GM21619 (cell line): ENCODE measurements at regions not wholly inside any gene's neighbourhood (a gene's known extent, or its start where the extent isn't known, plus 50 kb on each side); places are given as distances from the start of the nearest gene placed in this dataset.

ENCODE experiments used
- ATAC-seq: cut with Tn5 transposase; IDR thresholded peaks from one replicate; pipeline ENCODE4 v1.9.1; 2021; ENCODE audit not compliant: unreplicated experiment

GRCh38 chr19:32255536-32256295 lies 89.7 kb upstream of the ZNF507 start:
- no peak for ATAC-seq

- ATAC-seq: no peak
Measured at GRCh38 chr19:32256341-32256975, 89.0 kb upstream of the ZNF507 start.

- ATAC-seq: no peak
Measured at GRCh38 chr19:32257326-32258073, 87.9 kb upstream of the ZNF507 start.

DNA sequence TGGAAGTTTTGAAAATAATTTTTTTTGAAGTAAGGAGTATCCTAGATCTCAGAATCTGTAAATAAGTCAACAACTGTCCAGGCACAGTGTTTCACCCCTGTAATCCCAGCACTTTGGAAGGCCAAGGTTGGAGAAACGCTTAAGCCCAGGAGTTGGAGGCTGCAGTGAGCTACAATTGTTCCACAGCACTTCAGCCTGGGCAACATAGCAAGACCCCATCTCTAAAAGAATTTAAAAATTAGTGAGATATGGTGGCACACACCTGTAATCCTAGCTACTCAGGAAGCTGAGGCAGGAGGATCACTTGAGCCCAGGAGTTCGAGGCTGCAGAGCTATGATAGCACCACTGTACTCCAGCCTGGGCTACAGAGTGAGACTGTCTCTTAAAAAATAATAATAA lies 87.2 kb upstream of the ZNF507 start:
- no peak for ATAC-seq

DNA sequence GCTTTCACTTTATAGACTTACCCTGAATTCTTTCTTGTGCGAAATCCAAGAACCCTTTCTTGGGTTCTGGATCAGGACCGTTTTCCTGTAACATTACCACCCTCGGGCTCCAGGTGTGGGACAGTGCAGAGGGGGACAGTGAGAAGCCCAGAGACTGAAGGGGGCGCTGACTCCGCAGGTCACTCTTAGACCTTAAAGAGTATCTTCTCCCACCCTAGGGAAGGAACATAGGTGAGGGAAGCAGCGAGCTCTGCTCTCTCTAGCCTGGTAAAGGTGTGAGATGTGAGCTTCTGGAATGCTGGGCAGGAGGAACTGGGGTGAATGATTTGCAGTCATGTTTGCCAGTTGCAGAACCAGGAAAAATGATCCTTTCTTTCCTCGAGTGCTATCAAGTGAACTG lies 80.8 kb upstream of the ZNF507 start:
- no peak for ATAC-seq

DNA sequence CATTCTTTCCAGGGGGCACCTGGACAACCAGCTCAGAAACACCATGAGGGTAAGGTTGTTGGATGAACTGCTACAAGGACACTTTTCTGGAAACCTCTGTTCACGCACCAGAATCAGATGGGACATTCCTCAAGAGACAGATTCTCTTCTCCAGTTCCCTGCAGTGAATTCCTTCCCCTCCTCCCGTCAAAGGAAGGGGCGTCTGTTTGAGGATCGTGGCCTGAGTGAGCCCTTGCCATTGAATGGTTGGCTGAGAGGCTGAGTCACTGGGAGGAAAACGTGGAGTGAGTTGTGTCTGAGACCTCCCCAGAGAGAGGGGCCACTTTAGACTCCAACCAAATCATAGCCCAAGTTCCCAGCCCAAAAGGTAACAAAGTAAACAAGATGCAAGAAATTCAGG lies 79.4 kb upstream of the ZNF507 start:
- no peak for ATAC-seq

DNA sequence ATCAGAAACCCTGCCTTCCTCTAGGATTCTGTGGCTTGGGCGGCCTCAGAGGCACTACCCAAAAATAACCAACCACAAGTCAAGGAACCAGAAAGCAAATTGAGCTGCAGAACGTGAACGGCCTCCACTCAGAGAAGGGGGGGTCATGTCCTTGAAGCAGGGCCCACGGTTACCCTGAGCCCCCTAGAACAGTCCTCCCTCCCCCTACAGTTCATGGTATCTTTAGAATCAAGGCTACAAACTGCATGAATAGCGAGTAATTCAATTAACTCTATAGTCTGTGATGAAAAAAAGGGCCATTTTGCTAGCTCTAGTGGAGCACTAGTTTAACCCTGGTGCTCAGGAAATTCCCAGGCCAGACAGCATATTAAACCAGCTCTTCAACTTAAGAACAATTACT lies 79.0 kb upstream of the ZNF507 start:
- no peak for ATAC-seq

DNA sequence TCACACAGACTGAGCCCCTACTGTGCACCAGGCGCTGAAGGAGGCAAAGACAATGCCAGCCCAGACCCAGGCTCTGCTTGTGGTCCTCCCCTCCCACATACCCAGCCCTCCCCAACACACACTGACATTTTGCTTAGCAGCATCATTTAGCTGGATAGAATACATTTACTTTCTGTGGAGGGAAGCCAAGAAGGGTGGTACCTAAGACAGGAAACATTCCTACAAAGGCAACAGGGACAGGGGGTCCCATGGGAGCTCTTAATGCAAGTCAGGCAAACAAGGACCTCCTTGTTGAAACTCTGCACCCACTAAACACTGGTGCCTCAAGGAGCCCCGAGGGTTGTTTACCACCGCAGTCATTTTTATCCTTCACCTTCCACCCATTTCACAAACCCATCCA lies 77.0 kb upstream of the ZNF507 start:
- no peak for ATAC-seq

DNA sequence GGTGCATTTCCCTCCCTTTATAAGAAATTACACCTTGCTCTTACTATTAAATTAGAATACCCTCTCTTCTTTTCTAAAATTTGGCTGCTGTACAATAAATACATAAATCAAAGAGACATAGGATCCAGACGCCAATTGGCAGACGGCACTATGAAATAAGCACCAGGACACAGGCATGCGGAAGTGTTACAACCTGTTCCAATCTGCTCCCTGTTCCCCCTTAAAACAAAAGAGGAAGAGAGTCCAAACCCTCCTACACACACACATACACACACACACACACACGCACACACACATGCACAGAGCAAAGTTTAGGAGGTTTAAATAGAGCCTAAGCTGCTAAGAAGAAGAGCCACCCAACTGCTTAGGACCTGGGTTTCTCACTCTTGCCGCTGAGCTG lies 75.6 kb upstream of the ZNF507 start:
- no peak for ATAC-seq

DNA sequence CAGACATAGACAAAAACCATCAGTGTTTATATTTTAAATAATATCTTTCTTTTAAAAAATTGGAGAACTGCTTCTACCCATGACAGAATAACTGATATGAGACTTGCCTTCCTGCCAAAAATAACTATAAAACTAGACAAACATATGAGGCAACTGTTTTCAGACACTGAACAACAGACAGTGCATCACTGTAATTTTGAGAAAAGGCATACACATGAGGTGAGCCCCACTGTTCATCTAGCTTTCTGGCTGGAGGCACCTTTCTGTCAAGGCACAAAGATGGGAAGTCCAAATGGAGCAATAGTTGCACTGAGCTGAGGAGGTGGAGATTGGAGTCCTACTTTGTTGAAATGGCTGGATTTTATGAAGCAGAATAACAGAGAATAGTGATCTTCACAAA lies 71.9 kb upstream of the ZNF507 start:
- ATAC-seq: no peak

GRCh38 chr19:32287086-32287485 lies 58.3 kb upstream of the ZNF507 start:
- ATAC-seq: no peak

DNA sequence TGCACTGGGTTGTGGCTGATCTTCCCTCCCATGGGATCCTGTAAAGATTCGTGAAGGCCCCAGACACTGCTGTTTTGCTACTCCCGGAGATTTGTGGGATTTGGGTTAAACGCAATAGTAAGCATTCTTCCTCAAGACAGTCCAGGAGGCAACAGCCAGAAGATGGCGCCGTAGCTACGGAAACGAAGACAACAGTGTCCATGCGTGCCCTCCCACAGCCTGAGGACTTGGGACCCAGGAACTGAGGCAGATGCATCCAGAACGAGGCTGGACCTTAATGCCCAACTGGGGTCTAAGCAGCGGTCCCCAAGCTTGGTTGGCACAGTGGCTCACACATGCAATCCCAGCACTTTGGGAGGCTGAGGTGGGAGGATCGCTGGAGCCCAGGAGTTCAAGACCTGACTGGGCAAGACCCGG lies 57.6 kb upstream of the ZNF507 start:
- no peak for ATAC-seq

DNA sequence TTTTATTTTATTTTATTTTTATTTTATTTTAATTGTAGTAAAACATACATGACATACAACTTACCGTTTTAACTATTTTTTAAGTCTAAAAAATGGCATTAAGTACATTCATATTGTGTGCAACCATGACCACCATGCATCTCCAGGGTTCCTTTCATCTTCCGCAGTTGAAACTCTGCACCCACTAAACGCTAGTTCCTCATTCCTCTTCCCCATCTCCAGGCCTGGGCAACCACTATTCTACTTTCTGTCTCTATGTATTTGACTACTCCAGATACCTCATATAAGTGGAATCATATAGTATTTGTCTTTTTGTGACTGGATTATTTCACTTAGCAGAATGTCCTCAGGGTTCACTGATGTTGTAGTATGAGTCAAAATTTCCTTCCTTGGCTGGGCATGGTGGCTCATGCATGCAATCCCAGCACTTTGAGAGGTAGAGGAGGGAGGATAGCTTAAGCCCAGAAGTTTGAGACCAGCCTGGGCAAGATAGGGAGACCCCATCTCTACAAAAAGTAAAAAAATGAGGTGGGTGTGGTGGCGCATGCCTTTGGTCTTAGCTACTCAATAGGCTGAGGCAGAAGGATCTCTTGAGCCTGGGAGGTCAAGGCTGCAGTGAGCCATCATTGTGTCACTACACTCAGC lies 55.7 kb upstream of the ZNF507 start:
- no peak for ATAC-seq

DNA sequence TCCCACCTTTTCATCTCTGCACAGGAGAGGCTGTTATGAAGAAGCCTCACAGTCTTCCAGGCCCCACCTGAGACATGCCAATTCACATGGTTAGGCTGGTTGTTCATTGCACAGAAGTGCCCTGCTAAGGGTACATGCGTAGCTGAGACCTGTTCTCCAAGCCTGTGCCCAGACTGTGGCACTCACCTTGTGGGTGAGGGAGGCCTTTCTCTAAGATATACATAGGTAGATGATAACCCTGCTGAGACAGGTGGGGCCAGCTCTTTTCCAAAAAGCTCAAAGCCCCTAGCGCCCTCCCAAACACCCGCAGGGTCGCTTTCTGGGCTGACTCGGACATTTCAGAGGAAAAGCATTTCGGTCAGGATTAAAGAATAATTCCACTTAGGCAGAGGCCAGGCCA lies 53.5 kb upstream of the ZNF507 start:
- no peak for ATAC-seq

- no peak for ATAC-seq
Measured at GRCh38 chr19:32294871-32295438, 50.5 kb upstream of the ZNF507 start.
